GM19023 (cell line): ENCODE measurements at regions not wholly inside any gene's neighbourhood (a gene's known extent, or its start where the extent isn't known, plus 50 kb on each side); places are given as distances from the start of the nearest gene placed in this dataset.

Experiments
- ATAC-seq: cut with Tn5 transposase; IDR thresholded peaks from one replicate; pipeline ENCODE4 v1.9.1; 2021; ENCODE audit warnings: mild to moderate bottlenecking, moderate library complexity; ENCODE audit not compliant: unreplicated experiment

GRCh38 chr21:36554411-36555157, 74.7 kb upstream of the CLDN14 start:
- no peak for ATAC-seq

DNA sequence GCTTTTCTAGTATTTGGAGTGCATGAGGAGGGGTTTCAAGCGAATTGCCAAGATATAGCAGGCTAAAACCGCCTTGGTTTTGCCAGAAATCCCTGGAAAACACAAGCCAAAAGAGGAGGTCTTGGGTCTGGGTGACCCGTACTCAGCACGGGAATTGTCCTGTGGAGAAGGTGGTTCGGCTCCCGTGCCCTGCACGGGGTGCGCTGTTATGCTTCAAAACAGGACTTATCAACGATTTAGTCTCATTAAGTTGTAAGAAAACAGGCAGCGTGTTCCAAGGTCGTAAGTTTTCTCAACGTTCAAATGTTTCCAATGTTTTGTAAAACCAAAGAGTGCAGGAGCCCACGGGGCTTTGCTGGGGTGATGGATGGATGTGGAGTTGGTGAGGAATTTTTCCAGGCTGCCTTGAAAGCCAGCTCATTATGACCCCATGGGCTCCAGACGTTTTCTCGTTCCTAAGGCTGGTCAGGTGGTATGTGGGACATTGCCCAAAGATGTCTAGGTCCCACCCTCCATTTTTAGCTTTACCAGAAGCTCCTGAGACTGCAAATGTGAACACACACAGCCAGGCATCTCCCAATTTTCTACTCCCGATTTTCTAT, 75.4 kb upstream of the CLDN14 start:
- no peak for ATAC-seq

DNA sequence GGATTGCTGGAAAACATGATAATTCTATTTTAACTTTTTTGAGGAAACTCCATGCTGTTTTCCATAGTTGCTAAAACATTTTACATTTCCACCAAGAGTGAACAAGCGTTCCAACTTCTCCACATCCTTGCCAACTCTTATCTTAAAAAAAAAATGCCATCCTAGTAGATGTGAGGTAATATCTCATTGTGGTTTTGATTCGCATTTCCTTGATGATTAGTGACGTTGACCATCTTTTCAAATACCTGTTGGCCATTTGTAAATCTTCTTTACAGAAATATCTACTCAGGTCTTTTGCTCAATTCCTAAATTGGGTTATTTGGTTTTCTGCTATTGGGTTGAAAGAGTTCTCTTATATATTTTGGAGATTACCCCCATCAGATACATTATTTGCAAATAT, 77.4 kb upstream of the CLDN14 start:
- ATAC-seq: no peak

GRCh38 chr21:36560933-36561575, 81.1 kb upstream of the CLDN14 start:
- no peak for ATAC-seq

DNA sequence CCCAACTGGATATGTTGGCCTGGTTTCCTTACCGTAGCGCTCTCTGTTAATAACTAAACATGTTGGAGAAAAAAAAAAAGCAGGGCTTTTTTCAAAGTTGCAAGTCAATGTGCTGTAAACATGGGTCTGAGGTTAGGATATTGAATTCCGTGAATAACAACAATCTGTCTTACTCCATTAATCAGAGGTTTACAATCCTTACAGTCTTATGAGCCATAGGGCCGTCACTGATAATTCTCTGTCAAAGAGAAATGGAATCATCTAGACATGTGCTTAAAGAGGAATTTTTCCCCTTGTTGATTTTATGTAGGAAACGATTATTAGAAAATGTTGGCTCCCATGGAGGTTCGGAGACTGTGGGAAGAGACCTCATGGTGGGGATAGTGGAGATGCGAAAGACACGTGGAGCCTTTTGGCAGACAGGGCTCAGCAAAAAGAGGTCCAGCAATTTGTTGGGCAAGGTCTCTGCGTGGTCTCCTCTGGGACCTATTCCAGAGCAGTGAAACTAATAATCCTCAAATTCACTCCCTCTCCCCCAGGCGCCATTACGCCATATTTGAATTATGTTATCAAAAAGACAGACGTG, 83.5 kb upstream of the CLDN14 start:
- no peak for ATAC-seq

GRCh38 chr21:36564647-36565046, 84.7 kb upstream of the CLDN14 start:
- no peak for ATAC-seq

- ATAC-seq: no peak
Measured at GRCh38 chr21:36565540-36565939, 85.6 kb upstream of the CLDN14 start.

- ATAC-seq: no peak
Measured at GRCh38 chr21:36566644-36567043, 86.7 kb upstream of the CLDN14 start.

DNA sequence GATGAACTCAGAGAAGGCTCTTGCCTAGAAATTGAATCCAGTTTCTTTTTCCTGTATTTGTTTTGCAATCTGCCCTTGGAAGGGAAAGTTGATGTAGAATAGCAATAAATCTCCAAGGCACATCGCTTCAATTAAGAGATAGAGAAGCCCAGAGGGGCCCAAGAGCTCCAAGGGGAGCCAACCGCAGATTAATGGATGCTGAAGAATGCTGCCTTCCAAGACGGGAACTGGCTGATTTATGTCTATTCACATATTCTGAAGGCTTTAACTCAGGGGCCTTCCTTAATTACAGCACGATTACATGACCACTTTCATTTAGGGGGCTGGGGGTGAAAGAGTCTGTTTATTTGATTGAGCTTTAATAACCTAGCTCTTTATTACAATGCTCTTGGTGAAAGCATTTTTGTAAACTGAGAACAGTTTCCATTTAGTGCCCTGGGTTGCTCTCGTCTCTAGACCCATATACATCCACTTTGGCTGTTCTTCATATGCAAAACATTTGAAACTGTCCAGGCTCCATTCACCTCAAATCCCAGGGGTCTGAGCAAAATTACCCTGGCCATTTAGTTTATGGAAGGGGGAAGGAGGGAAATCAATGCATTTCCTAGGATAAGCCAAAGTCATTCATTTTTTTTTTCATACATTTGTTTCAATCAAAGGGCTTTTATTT, 87.4 kb upstream of the CLDN14 start:
- no peak for ATAC-seq

DNA sequence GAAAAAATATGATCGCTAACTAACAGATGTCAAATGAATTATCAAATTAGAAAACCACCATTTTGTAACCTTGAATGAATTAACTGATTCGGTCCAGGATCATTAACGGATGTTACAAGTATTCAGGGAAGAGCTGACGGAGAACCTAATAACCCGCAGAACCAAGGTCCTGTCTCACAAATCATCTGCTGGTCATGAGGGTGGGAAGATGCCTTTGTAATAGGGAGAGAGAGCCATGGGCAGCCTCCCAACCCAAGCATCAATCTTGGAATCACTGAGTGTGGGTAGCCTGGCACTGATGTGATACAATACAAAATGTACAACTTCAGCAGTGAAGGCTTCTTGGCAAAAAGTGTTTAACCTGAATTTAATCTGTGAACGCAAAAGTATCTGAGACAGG, 89.6 kb upstream of the CLDN14 start:
- no peak for ATAC-seq

- ATAC-seq: no peak
Measured at GRCh38 chr21:36571556-36571955, 91.6 kb upstream of the CLDN14 start.

- ATAC-seq: no peak
Measured at GRCh38 chr21:36572039-36572438, 92.1 kb upstream of the CLDN14 start.

DNA sequence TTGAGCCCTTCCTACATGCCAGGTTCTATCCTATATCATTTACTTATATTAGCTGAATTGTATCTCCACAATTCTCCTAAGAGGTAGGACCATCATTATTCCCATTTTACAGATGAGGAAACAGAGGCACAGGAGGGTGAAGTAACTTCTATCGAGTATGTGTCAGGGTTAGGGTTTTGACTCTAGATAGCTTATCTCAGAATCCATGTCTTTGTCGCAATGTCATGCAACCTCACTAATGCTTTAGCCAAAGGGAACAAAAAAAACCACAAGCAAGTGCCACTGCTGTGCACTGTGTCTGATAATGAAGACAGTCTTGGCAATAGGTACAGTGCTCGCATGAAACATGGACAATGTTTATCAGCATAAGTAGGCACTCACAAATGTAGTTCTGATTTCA, 95.4 kb upstream of the CLDN14 start:
- no peak for ATAC-seq

DNA sequence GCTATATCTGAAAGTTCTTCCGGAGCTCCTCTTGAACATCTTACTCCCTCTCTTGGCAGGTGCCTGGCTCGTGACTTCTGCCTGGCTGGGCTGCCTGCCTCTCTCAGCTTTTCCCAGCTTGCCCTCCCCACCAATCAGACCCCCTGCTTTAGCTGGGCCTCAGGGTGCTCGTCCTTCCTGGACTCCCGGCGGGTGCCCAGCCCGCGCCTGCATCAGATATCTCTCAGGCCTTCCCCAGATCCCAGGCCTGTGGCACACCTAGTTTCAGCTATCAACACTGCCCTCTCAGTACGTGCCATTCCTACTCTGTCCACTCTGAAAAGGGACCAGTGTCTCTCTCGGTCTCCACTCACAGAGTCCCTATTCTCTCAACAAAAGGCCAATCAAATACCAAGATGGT, 96.5 kb upstream of the CLDN14 start:
- ATAC-seq: no peak

- no peak for ATAC-seq
Measured at GRCh38 chr21:36579898-36580297, 100.0 kb upstream of the CLDN14 start.

- ATAC-seq: no peak
Measured at GRCh38 chr21:36582271-36582670, 102.3 kb upstream of the CLDN14 start.

DNA sequence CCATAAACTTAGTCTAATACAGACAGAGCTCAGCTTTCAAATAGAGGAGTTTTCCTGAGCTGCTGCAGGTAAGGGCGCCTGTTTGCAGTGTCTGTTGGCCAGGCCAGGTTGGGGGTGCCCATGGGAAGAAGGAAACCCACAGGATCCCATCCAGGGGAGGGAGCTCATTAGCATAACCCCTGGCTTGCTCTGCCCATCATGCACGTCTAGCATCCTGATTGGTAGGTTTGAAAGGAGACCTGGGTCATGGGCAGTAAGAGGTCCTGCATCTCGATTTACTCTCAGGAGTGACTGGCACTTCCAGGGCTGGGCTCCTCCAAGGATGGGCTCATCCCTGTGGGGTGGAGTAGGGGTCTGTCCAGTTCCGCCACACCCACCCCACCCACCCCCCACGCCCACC, 103.7 kb upstream of the CLDN14 start:
- ATAC-seq: no peak

DNA sequence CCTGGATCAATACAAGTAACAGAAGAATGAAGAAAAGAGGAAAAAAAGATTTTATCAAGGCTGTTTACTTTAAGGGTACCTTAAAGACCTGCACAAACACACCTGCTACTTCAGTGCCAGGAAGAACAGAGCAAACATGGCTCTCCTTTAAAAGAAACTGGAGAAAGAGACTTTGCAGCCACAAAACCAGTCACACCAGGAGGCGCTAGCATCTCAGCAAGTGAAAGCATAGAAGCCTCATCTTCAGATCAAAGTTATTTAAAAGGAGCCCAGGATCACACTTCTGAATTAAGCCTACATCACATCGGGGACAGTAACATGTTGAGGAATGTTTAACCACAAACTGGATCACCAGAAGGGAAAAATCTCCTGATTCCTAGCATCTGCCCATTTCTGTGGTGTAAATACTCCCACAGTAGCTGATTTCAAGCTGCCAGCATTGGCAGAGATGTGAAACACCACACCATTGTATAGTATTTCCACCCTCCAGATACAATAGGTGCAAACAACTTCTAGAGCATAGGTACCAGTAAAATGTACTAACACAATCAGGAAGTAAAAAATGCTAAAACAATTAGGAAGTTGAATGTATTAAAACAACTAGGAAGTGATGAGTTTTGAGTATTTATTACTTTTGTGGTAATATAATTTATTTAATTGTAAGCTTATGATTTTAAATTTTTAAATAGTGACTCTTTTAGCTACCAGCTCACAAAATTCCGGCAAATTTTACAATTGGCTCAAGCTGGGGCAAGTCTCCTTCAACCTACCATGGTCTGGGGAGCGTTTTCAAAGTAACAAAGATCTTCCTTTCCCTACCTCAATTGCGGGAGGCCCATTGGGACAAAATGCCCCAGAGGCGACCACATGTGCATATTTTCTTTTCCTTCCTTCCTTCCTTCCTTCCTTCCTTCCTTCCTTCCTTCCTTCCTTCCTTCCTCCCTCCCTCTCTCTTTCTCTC, 105.3 kb upstream of the CLDN14 start:
- no peak for ATAC-seq

DNA sequence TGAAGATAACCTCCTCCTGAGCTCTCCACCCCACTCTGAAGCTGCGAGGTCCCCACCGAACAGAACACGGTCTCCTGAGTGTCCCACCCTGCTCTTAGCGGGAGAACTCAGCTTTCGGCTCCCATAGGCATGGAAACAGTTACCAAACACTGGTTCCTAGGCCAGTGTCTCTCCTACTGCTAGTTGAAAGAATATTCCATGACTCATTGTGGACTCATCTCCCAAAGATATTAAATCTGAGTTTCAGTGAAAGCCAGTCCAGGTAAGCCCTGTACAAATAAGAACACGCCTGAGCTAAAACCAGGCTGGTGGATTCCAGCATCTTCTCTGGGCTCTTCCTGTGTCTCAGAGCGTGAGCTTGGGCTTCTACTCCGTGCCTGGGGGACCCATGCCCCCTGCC, 107.5 kb upstream of the CLDN14 start:
- ATAC-seq: no peak

GRCh38 chr21:36589352-36589971, 109.5 kb upstream of the SIM2 start:
- ATAC-seq: no peak
